ENCODE measurements at regions not wholly inside any gene's neighbourhood (a gene's known extent, or its start where the extent isn't known, plus 50 kb on each side); places are given as distances from the start of the nearest gene placed in this dataset.

GRCh38 chr16:65318590-65319257, 196.9 kb upstream of the CDH11 start:
- ATAC-seq (ENCODE audit: low read depth): no peak
- H3K9ac ChIP-seq (ENCODE audit: low read length): no peak overlapping the region
- H3K27ac ChIP-seq (ENCODE audit: low read length in 2 of 2): no peak overlapping the region
- Mint-ChIP-seq H3K27ac (no peak overlapping the region), H3K27me3 (no peaks in the 10 kb centered on the region), H3K4me1 (no peaks in the 10 kb centered on the region), H3K9me3 (ENCODE audit: insufficient read depth) (no peaks in the 10 kb centered on the region), H3K4me3 (no peak overlapping the region)
- H3K4me2 ChIP-seq (replicated peaks; ENCODE audit: low read depth, low read length, poor library complexity, severe bottlenecking): no peak overlapping the region
- no peaks in the 10 kb centered on the region for H3K9me3 ChIP-seq (ENCODE audit: control extremely low read depth in 1 of 3, control insufficient read depth in 2 of 3, insufficient read depth in 1 of 3, low read length in 2 of 3)
- TF ChIP-seq CTCF (IDR thresholded peaks at IDR 0.05) (no peak), EZH2 (IDR thresholded peaks at IDR 0.05; ENCODE audit: borderline replicate concordance, insufficient read depth, low read depth, low read length, poor library complexity, severe bottlenecking) (no peak)
- no peak overlapping the region for H3K4me3 ChIP-seq (ENCODE audit: control extremely low read depth in 1 of 5, extremely low read depth in 1 of 5, insufficient read depth in 1 of 5, low read depth in 2 of 5, low read length in 4 of 5)
- DNase-seq: no peak
- H3K79me2 ChIP-seq (ENCODE audit: control insufficient read depth, insufficient read depth, low read length): no peaks in the 10 kb centered on the region
- CTCF ChIA-PET: no interaction called here
- H3K4me1 ChIP-seq (ENCODE audit: control insufficient read depth in 2 of 2, insufficient read depth in 2 of 2, low read length in 2 of 2): no peaks in the 10 kb centered on the region
- intact Hi-C loops (cut with micrococcal nuclease): no loop called here
- H3K27me3 ChIP-seq (replicated peaks in 1 of 4; ENCODE audit: control extremely low read depth in 1 of 4, control insufficient read depth in 3 of 4, insufficient read depth in 4 of 4, low read length in 3 of 4): no peaks in the 10 kb centered on the region
- no peaks in the 10 kb centered on the region for H4K20me1 ChIP-seq (ENCODE audit: control insufficient read depth, insufficient read depth, low read length, poor library complexity, severe bottlenecking)
- H3K36me3 ChIP-seq (replicated peaks in 1 of 2; ENCODE audit: control extremely low read depth in 1 of 2, control insufficient read depth in 1 of 2, extremely low read depth in 1 of 2, insufficient read depth in 2 of 2, low read length in 1 of 2): no peaks in the 10 kb centered on the region
- no peak overlapping the region for H2AFZ ChIP-seq (ENCODE audit: insufficient read depth, low read depth, low read length, poor library complexity, severe bottlenecking)
- POLR2A ChIA-PET: no interaction called here

GRCh38 chr16:65318138-65318537, 196.3 kb upstream of the CDH11 start:
- Histone ChIP-seq H4K20me1 (ENCODE audit: control insufficient read depth, insufficient read depth, low read length, poor library complexity, severe bottlenecking) (no peaks in the 10 kb centered on the region), H3K9ac (ENCODE audit: low read length) (no peak overlapping the region), H3K4me3 (ENCODE audit: control extremely low read depth in 1 of 5, extremely low read depth in 1 of 5, insufficient read depth in 1 of 5, low read depth in 2 of 5, low read length in 4 of 5) (no peak overlapping the region), H3K9me3 (ENCODE audit: control extremely low read depth in 1 of 3, control insufficient read depth in 2 of 3, insufficient read depth in 1 of 3, low read length in 2 of 3) (no peaks in the 10 kb centered on the region), H3K27me3 (replicated peaks in 1 of 4; ENCODE audit: control extremely low read depth in 1 of 4, control insufficient read depth in 3 of 4, insufficient read depth in 4 of 4, low read length in 3 of 4) (no peaks in the 10 kb centered on the region), H3K79me2 (ENCODE audit: control insufficient read depth, insufficient read depth, low read length) (no peaks in the 10 kb centered on the region), H3K27ac (ENCODE audit: low read length in 2 of 2) (no peak overlapping the region), H3K4me2 (replicated peaks; ENCODE audit: low read depth, low read length, poor library complexity, severe bottlenecking) (no peak overlapping the region), H3K36me3 (replicated peaks in 1 of 2; ENCODE audit: control extremely low read depth in 1 of 2, control insufficient read depth in 1 of 2, extremely low read depth in 1 of 2, insufficient read depth in 2 of 2, low read length in 1 of 2) (no peaks in the 10 kb centered on the region), H3K4me1 (ENCODE audit: control insufficient read depth in 2 of 2, insufficient read depth in 2 of 2, low read length in 2 of 2) (no peaks in the 10 kb centered on the region), H2AFZ (ENCODE audit: insufficient read depth, low read depth, low read length, poor library complexity, severe bottlenecking) (no peak overlapping the region)
- WGBS (ENCODE audit: insufficient coverage): 75% methylated on average over 6 of the region's 9 CpGs
- TF ChIP-seq CTCF (IDR thresholded peaks at IDR 0.05): no peak
- TF ChIP-seq EZH2 (IDR thresholded peaks at IDR 0.05; ENCODE audit: borderline replicate concordance, insufficient read depth, low read depth, low read length, poor library complexity, severe bottlenecking): no peak
- Mint-ChIP-seq H3K4me3 (no peak overlapping the region), H3K4me1 (no peaks in the 10 kb centered on the region), H3K9me3 (ENCODE audit: insufficient read depth) (no peaks in the 10 kb centered on the region), H3K27ac (no peak overlapping the region), H3K27me3 (no peaks in the 10 kb centered on the region)
- no peak for DNase-seq
- no peak for ATAC-seq (ENCODE audit: low read depth)
- POLR2A ChIA-PET: no interaction called here
- intact Hi-C loops (cut with micrococcal nuclease): no loop called here
- CTCF ChIA-PET: no interaction called here
